SK-N-MC (cell line): ENCODE measurements at regions not wholly inside any gene's neighbourhood (a gene's known extent, or its start where the extent isn't known, plus 50 kb on each side); places are given as distances from the start of the nearest gene placed in this dataset.

ENCODE experiments used
- EZH2 ChIP-seq: fragments of 200-600 bp; sonication (generic); IDR thresholded peaks from one replicate; pipeline ENCODE4 v1.6.1; 2017; ENCODE audit warnings: antibody characterized with exemption
- FOXP2 ChIP-seq: optimal IDR thresholded peaks from 2 replicates; pipeline ENCODE3; 2011; ENCODE audit warnings: mild to moderate bottlenecking, moderate library complexity; ENCODE audit not compliant: insufficient read depth; ENCODE audit errors: extremely low read length, control extremely low read depth
- POLR2AphosphoS5 ChIP-seq: IDR thresholded peaks from 2 replicates; pipeline ENCODE4 v1.6.1; 2012; ENCODE audit warnings: mild to moderate bottlenecking, low read depth, low read length, borderline replicate concordance

GRCh38 chr3:154745929-154746328 is 315.9 kb upstream of the GPR149 start:
- TF ChIP-seq EZH2 (no peak), POLR2AphosphoS5 (no peak), FOXP2 (no peak)
